ENCODE measurements at regions not wholly inside any gene's neighbourhood (a gene's known extent, or its start where the extent isn't known, plus 50 kb on each side); places are given as distances from the start of the nearest gene placed in this dataset.

DNA sequence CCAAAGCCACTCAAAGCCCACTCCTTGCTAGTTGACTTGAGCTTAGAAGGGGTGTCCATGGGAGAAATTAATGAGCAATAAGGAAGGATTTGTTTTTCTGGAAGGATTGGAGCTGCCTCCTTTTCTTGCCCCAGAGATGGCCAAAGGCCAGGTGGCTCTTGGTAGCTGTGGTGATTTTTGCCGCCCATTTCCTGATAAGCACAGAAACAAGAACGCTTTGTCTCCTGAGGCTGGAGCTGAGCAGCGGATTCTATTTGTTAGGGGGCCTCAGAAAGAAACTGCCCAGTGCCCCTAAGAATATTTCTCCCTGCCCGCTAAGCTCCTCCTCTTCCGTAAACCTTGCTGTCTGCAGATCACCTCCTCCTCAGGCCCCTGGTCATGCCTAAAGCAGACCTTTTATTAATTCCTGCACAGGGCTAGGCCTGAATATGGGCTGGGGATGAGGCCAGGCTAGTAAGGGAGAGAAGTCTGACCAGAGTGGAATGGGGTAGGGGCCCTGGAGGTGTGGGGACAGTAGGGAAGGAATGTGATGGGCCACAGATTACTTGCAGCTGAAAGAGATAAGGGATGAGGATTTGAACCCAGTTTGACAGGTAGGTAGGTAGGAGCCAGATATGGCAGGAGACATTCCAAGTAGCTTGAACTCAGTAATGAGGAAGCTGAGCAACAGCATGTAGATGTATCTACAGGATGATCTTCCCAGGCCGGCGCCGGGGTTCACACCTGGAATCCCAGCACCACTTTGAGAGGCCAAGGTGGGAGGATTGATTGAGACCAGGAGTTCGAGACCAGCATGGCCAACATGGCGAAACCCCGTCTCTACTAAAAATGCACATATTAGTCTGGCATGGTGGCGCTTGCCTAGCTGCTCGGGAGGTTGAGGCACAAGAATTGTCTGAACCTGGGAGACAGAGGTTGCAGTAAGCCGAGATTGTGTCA lies 71.2 kb upstream of the NAA20 start:
- TF ChIP-seq, protein P1, sequence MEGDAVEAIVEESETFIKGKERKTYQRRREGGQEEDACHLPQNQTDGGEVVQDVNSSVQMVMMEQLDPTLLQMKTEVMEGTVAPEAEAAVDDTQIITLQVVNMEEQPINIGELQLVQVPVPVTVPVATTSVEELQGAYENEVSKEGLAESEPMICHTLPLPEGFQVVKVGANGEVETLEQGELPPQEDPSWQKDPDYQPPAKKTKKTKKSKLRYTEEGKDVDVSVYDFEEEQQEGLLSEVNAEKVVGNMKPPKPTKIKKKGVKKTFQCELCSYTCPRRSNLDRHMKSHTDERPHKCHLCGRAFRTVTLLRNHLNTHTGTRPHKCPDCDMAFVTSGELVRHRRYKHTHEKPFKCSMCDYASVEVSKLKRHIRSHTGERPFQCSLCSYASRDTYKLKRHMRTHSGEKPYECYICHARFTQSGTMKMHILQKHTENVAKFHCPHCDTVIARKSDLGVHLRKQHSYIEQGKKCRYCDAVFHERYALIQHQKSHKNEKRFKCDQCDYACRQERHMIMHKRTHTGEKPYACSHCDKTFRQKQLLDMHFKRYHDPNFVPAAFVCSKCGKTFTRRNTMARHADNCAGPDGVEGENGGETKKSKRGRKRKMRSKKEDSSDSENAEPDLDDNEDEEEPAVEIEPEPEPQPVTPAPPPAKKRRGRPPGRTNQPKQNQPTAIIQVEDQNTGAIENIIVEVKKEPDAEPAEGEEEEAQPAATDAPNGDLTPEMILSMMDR (IDR thresholded peaks at IDR 0.05): no peak
- TF ChIP-seq POLR2A (IDR thresholded peaks at IDR 0.05): no peak
